ENCODE measurements at regions not wholly inside any gene's neighbourhood (a gene's known extent, or its start where the extent isn't known, plus 50 kb on each side); places are given as distances from the start of the nearest gene placed in this dataset.

- H3K4me2 ChIP-seq: peak overlapping the region in 8 of 11 experiments; percentile 3 to 35 (median 22); a peak in 9 of 22 replicates
- no peaks in the 10 kb centered on the region for H3K36me3 ChIP-seq
- peaks cover 23 to 43% (median 38%) of the 10 kb centered on the region in 10 experiments for H3K4me1 ChIP-seq
- no peaks in the 10 kb centered on the region; a peak in 1 of 22 replicates for H4K20me1 ChIP-seq
- H3K27me3 ChIP-seq: no peaks in the 10 kb centered on the region
- no peak for TF ChIP-seq Cebpa-rat (IDR thresholded peaks at IDR 0.05)
- H3K4me3 ChIP-seq: no peak overlapping the region
- H3K27ac ChIP-seq: no peak overlapping the region; a peak in 1 of 22 replicates
- H3K9me3 ChIP-seq (replicated peaks in 1 of 11): peaks cover 0 to 2% (median 0%) of the 10 kb centered on the region in 11 experiments; a peak in 1 of 22 replicates
- peak overlapping the region in 1 of 11 experiments; percentile 8; a peak in 1 of 22 replicates for H3K9ac ChIP-seq
Measured at GRCh38 chr2:239873656-239874635, 151.2 kb downstream of the NDUFA10 start.

DNA sequence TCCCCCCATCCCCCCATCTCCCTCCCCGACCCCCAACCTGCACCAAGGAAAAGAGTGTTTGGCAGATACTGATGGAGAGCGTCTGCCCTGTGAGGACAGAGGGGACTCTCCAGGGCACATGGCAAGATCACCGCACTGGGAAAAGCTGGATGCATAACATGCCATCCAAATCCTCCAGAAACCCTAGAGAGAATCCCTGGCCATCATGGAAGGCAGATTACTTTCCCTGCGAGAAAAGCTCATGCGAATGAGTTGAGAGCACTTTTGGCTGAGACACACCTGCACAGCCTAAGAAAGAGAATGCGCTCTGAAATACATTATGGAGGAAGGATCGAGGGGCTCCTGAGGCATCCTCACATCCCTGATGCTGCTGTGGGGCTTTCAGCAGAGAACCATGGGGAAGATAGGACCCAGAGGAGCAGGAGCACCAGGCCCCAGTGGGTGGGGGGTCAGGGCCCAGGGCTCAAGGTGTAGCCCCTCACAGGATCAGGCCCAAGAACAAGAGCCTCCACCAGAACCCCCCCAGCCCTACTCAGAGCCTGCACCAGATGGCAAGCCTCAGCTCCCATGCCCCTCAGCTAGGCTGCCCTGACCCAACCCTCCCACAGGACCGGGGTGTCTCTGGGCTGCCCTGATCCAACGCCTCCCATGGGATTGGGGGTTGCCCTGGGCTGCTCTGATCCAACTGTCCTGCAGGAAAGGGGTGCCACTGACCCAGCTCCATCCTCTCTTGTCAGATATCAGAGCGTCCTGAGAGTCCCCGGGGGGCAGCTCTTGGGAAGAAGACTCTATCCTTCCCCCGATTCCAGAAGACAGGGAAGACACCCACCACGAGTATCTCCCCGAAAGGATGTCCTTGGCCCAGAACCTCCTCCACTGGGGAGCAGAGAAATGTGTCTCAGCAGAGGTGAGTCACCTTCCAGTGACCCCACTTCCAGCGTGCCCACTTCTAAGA, 153.4 kb downstream of the NDUFA10 start:
- Histone ChIP-seq H3K4me3 (no peak overlapping the region), H3K27me3 (no peaks in the 10 kb centered on the region), H3K4me2 (no peak overlapping the region), H3K27ac (no peak overlapping the region), H3K4me1 (peaks cover 8 to 29% (median 27%) of the 10 kb centered on the region in 10 experiments), H4K20me1 (no peaks in the 10 kb centered on the region; a peak in 1 of 22 replicates), H3K9ac (no peak overlapping the region), H3K36me3 (no peaks in the 10 kb centered on the region), H3K9me3 (replicated peaks in 1 of 11) (peaks cover 0 to 11% (median 9%) of the 10 kb centered on the region in 11 experiments; a peak in 10 of 22 replicates)
- no peak for TF ChIP-seq Cebpa-rat (IDR thresholded peaks at IDR 0.05)

GRCh38 chr2:239870863-239871262, 154.3 kb downstream of the NDUFA10 start:
- Histone ChIP-seq H3K9me3 (replicated peaks in 1 of 11) (peaks cover 0 to 20% (median 15%) of the 10 kb centered on the region in 11 experiments; a peak in 12 of 22 replicates), H3K27ac (no peak overlapping the region), H3K4me2 (no peak overlapping the region)

GRCh38 chr2:239870276-239870675, 154.9 kb downstream of the NDUFA10 start:
- Histone ChIP-seq H3K27me3 (no peaks in the 10 kb centered on the region), H3K9ac (no peak overlapping the region), H3K4me3 (no peak overlapping the region), H3K4me2 (no peak overlapping the region), H3K27ac (no peak overlapping the region), H4K20me1 (no peaks in the 10 kb centered on the region; a peak in 1 of 22 replicates), H3K4me1 (peaks cover 0 to 16% (median 13%) of the 10 kb centered on the region in 10 experiments; a peak in 16 of 20 replicates), H3K9me3 (replicated peaks in 1 of 11) (peaks cover 0 to 24% (median 17%) of the 10 kb centered on the region in 11 experiments; a peak in 14 of 22 replicates), H3K36me3 (no peaks in the 10 kb centered on the region)
- TF ChIP-seq Cebpa-rat (IDR thresholded peaks at IDR 0.05): no peak

More at GRCh38 chr2:239870863-239871262, 154.3 kb downstream of the NDUFA10 start:
- Histone ChIP-seq H3K4me3 (no peak overlapping the region), H3K27me3 (no peaks in the 10 kb centered on the region), H3K36me3 (no peaks in the 10 kb centered on the region), H3K9ac (no peak overlapping the region), H3K4me1 (peaks cover 0 to 22% (median 19%) of the 10 kb centered on the region in 10 experiments; a peak in 17 of 20 replicates), H4K20me1 (no peaks in the 10 kb centered on the region; a peak in 1 of 22 replicates)
- no peak for TF ChIP-seq Cebpa-rat (IDR thresholded peaks at IDR 0.05)

GRCh38 chr2:239869272-239870155, 155.6 kb downstream of the NDUFA10 start:
- H3K27ac ChIP-seq: no peak overlapping the region
- no peaks in the 10 kb centered on the region; a peak in 1 of 22 replicates for H4K20me1 ChIP-seq
- no peak overlapping the region for H3K4me2 ChIP-seq
- no peak overlapping the region for H3K9ac ChIP-seq
- no peaks in the 10 kb centered on the region for H3K27me3 ChIP-seq
- no peak for TF ChIP-seq Cebpa-rat (IDR thresholded peaks at IDR 0.05)
- H3K36me3 ChIP-seq: no peaks in the 10 kb centered on the region
- peaks cover 0 to 32% (median 18%) of the 10 kb centered on the region in 11 experiments; a peak in 14 of 22 replicates for H3K9me3 ChIP-seq (replicated peaks in 1 of 11)
- no peak overlapping the region for H3K4me3 ChIP-seq
- peaks cover 0 to 11% (median 8%) of the 10 kb centered on the region in 10 experiments; a peak in 16 of 20 replicates for H3K4me1 ChIP-seq

GRCh38 chr2:239868556-239869181, 156.5 kb downstream of the NDUFA10 start:
- no peak overlapping the region for H3K27ac ChIP-seq
- no peak overlapping the region for H3K4me2 ChIP-seq

GRCh38 chr2:239866778-239867177, 158.4 kb downstream of the NDUFA10 start:
- no peaks in the 10 kb centered on the region; a peak in 1 of 22 replicates for H4K20me1 ChIP-seq
- no peak overlapping the region for H3K27ac ChIP-seq
- H3K9me3 ChIP-seq (replicated peaks in 1 of 11): peaks cover 0 to 33% (median 18%) of the 10 kb centered on the region in 11 experiments; a peak in 14 of 22 replicates
- no peak overlapping the region for H3K9ac ChIP-seq
- H3K4me2 ChIP-seq: no peak overlapping the region
- H3K4me1 ChIP-seq: peaks cover 0 to 12% (median 9%) of the 10 kb centered on the region in 10 experiments; a peak in 14 of 20 replicates
- H3K4me3 ChIP-seq: no peak overlapping the region
- H3K27me3 ChIP-seq: no peaks in the 10 kb centered on the region
- no peak for TF ChIP-seq Cebpa-rat (IDR thresholded peaks at IDR 0.05)
- no peaks in the 10 kb centered on the region for H3K36me3 ChIP-seq

More at GRCh38 chr2:239868556-239869181, 156.5 kb downstream of the NDUFA10 start:
- Histone ChIP-seq H3K9me3 (replicated peaks in 1 of 11) (peaks cover 0 to 33% (median 18%) of the 10 kb centered on the region in 11 experiments; a peak in 14 of 22 replicates), H4K20me1 (no peaks in the 10 kb centered on the region; a peak in 1 of 22 replicates), H3K9ac (no peak overlapping the region), H3K27me3 (no peaks in the 10 kb centered on the region), H3K4me1 (peaks cover 0 to 3% (median 0%) of the 10 kb centered on the region in 10 experiments; a peak in 7 of 20 replicates), H3K4me3 (no peak overlapping the region), H3K36me3 (no peaks in the 10 kb centered on the region)
- TF ChIP-seq Cebpa-rat (IDR thresholded peaks at IDR 0.05): no peak
